IMR-90 (cell line): ENCODE measurements at regions not wholly inside any gene's neighbourhood (a gene's known extent, or its start where the extent isn't known, plus 50 kb on each side); places are given as distances from the start of the nearest gene placed in this dataset.

Experiments
- CTCF ChIP-seq: conservative IDR thresholded peaks from 2 replicates; pipeline ENCODE4 v1.5.1; 2012; ENCODE audit warnings: mild to moderate bottlenecking, low read depth, low read length, improper control_type of control experiment
- MXI1 ChIP-seq: IDR thresholded peaks from 2 replicates; pipeline ENCODE4 v1.6.1; 2012; ENCODE audit warnings: low read depth, mild to moderate bottlenecking, low read length, moderate library complexity, borderline replicate concordance
- POLR2A ChIP-seq: IDR thresholded peaks from 2 replicates; pipeline ENCODE4 v1.6.1; 2012; ENCODE audit warnings: mild to moderate bottlenecking, low read depth, low read length
- RAD21 ChIP-seq: IDR thresholded peaks from 2 replicates; pipeline ENCODE4 v1.6.1; 2012; ENCODE audit warnings: low read length, improper control_type of control experiment

- TF ChIP-seq POLR2A, result no peak
- peak; percentile 71 for TF ChIP-seq CTCF
- peak; percentile 80 for TF ChIP-seq RAD21
- no peak for TF ChIP-seq MXI1
These were observed 181.8 kb downstream of the PDCD6IP start for GRCh38 chr3:33980252-33980651.
